Mesothelial cell of epicardium (in vitro differentiated cells): ENCODE measurements at regions not wholly inside any gene's neighbourhood (a gene's known extent, or its start where the extent isn't known, plus 50 kb on each side); places are given as distances from the start of the nearest gene placed in this dataset.

ENCODE experiments used
- DNase-seq, 2 experiments: peaks; one replicate each; pipeline ENCODE4 v3.0.0; 2021; ENCODE audit warnings: low spot score in 2 of 2; ENCODE audit not compliant: unreplicated experiment in 2 of 2
- H3K27ac Mint-ChIP-seq: 2 replicates; pipeline ENCODE4 v1.8.0; 2021; ENCODE audit warnings: mixed read lengths
- H3K27me3 Mint-ChIP-seq: 2 replicates; pipeline ENCODE4 v1.8.0; 2021; ENCODE audit warnings: low read depth, mixed read lengths
- H3K36me3 Mint-ChIP-seq: 2 replicates; pipeline ENCODE4 v1.8.0; 2021; ENCODE audit warnings: mixed read lengths
- H3K4me1 Mint-ChIP-seq: 2 replicates; pipeline ENCODE4 v1.8.0; 2021; ENCODE audit warnings: mixed read lengths
- H3K4me3 Mint-ChIP-seq: 2 replicates; pipeline ENCODE4 v1.8.0; 2021; ENCODE audit warnings: mild to moderate bottlenecking, moderate library complexity, mixed read lengths
- H3K9me3 Mint-ChIP-seq: 2 replicates; pipeline ENCODE4 v1.8.0; 2021; ENCODE audit warnings: mixed read lengths
- TF ChIP-seq, protein P1 (sequence below): fragments of 200-600 bp; sonication (generic); IDR thresholded peaks from one replicate; pipeline ENCODE4 v1.5.0; 2021; ENCODE audit warnings: antibody characterized with exemption; ENCODE audit not compliant: unreplicated experiment

DNA sequence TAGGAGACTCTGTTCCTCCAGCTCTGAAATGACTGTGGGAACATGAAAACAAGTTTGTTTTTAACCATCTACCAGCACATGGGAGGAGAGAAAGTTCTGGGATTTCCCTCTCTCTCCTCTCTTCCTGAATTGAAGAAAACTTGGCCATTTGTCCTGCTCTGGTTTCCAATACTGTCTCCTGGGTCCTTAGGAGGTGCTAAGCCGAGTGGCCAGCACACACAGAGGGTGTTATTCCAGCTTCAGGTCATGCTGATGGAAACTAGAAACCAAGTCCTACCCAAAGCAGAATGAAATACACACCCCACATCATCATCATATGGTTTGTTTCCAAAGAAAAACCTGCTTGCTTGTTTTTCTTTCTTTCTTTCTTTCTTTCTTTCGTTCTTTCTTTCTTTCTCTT is 172.7 kb downstream of the RPLP1 start:
- TF ChIP-seq, protein P1, sequence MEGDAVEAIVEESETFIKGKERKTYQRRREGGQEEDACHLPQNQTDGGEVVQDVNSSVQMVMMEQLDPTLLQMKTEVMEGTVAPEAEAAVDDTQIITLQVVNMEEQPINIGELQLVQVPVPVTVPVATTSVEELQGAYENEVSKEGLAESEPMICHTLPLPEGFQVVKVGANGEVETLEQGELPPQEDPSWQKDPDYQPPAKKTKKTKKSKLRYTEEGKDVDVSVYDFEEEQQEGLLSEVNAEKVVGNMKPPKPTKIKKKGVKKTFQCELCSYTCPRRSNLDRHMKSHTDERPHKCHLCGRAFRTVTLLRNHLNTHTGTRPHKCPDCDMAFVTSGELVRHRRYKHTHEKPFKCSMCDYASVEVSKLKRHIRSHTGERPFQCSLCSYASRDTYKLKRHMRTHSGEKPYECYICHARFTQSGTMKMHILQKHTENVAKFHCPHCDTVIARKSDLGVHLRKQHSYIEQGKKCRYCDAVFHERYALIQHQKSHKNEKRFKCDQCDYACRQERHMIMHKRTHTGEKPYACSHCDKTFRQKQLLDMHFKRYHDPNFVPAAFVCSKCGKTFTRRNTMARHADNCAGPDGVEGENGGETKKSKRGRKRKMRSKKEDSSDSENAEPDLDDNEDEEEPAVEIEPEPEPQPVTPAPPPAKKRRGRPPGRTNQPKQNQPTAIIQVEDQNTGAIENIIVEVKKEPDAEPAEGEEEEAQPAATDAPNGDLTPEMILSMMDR: no peak
- H3K36me3 Mint-ChIP-seq: no peaks in the 10 kb centered on the region
- no peak overlapping the region for H3K4me3 Mint-ChIP-seq
- DNase-seq: no peak
- no peak overlapping the region for H3K27ac Mint-ChIP-seq
- H3K9me3 Mint-ChIP-seq: peaks cover 18% of the 10 kb centered on the region
- peaks cover 74% of the 10 kb centered on the region for H3K27me3 Mint-ChIP-seq
- H3K4me1 Mint-ChIP-seq: no peaks in the 10 kb centered on the region

DNA sequence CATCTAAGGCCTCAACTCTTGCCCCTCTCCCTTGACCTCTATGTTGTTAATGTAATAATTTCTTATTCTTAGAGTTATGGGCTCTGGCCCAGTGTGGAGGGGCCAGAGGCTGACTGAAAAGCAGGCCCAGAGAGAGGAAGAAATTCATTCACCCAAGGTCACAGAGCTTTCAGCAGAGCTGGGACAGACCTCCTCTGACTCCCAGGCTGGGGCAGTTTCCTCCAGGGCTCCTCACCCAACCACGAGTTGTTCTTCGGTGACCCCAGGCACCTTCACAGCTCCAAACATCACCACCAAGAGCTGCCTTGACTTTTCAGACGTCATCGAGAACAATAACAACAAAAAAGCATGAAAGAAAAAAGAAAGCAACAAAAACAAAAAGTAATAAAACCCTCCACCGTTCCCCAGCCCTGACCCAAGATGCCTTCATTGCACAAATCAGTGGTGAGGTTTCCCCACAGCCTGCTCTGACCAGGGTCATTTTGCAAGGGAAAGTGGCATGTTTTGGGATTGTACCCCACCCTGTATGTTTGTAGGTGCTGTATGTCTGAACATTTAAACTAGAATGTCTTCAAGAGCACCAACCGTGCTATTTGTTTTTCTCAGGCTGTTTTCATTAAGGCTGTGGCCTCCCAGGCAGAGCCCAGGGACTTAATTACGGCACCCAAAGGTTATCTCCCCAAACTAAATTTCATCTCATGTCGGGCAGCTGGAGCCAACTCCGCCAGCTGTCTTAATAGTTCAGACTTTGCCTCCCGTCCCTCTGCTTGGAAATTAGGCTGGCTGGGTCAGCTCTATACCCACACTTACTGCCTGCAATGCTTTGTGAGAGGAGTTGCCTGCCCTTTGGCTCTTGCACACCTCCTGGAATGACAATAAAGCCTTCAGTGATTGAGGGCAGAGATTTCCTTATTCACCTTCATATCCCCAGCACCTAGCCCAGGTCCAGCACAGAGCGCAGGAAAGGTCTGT is 173.8 kb downstream of the RPLP1 start:
- TF ChIP-seq, protein P1: no peak
- Mint-ChIP-seq H3K9me3 (peaks cover 13% of the 10 kb centered on the region), H3K27ac (no peak overlapping the region), H3K4me3 (no peak overlapping the region), H3K36me3 (no peaks in the 10 kb centered on the region), H3K27me3 (peaks cover 79% of the 10 kb centered on the region), H3K4me1 (no peaks in the 10 kb centered on the region)
- DNase-seq: no peak

DNA sequence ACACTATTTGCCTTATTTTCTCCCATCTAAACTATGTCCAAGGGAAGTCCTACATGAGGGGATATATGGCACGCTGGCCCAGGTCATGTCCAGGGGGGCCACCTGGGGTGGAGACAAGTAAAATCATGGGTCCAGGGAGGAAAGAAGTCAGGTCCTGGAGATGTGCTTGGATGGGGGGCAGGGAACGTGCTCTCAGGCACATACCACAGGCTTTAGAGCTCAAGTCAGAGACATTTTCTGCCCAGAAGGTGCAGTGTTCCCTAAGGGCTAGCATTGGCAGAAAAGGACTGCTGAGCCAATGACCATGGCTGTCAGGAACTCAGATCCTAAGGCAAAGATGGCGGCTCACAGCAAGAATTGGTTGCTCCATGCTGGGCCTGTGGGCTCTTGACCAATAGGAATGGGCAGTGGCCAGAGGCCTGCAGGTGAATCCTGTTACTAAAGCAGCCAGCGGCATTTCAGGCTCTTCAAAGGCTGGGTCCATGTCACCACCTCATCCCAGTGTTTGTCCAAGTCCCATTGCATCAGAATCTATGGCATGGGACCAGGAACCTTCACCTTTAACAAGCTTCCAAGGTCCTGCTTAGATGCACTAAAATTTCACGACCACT is 175.0 kb downstream of the RPLP1 start:
- no peak for DNase-seq
- TF ChIP-seq, protein P1: no peak
- Mint-ChIP-seq H3K27ac (no peak overlapping the region), H3K27me3 (peaks cover 92% of the 10 kb centered on the region), H3K36me3 (no peaks in the 10 kb centered on the region), H3K4me3 (no peak overlapping the region), H3K9me3 (peaks cover 8% of the 10 kb centered on the region), H3K4me1 (no peaks in the 10 kb centered on the region)

DNA sequence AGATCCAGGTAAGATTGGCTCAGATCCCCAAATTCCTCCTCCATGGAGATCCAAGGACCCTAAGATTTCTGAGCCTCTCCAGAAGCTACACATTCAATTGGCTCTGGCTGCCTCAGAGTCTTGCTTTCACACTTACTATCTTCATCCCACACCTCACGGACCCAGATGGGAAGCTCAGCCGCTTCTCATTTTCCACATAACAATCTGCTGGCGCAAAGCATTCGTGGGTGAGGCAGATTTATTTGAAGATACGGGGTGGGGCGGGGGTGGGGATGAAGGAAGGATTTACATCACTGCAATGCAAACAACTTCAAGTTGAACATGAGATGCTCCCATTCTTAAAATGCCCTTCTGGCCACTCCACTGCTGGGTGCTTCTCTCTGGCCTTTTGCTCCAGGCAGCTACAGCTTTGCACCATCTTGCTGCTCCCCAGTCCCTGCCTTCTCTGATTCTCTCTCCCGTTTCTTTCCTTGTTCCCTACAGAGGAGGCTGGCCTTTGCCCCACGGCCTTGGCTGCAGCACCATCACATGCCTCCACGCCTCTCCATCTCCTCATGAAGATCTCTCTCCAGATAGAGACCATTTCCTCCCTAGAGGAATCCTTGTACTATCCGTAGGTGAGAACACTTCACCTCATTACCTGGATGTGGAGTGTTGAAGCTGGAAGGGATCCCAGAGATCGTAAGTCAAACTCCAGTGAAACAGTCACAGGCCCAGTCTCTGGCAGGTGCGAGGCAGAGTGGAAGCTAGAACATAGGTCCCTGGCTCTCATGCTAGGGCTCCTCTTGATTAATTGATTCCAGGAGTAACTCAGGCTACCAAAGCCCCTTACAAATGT is 175.9 kb downstream of the RPLP1 start:
- no peak overlapping the region for H3K27ac Mint-ChIP-seq
- no peaks in the 10 kb centered on the region for H3K36me3 Mint-ChIP-seq
- no peak for DNase-seq
- H3K4me1 Mint-ChIP-seq: no peaks in the 10 kb centered on the region
- H3K9me3 Mint-ChIP-seq: peaks cover 2% of the 10 kb centered on the region
- H3K4me3 Mint-ChIP-seq: no peak overlapping the region
- H3K27me3 Mint-ChIP-seq: peaks cover 93% of the 10 kb centered on the region
- TF ChIP-seq, protein P1: no peak

DNA sequence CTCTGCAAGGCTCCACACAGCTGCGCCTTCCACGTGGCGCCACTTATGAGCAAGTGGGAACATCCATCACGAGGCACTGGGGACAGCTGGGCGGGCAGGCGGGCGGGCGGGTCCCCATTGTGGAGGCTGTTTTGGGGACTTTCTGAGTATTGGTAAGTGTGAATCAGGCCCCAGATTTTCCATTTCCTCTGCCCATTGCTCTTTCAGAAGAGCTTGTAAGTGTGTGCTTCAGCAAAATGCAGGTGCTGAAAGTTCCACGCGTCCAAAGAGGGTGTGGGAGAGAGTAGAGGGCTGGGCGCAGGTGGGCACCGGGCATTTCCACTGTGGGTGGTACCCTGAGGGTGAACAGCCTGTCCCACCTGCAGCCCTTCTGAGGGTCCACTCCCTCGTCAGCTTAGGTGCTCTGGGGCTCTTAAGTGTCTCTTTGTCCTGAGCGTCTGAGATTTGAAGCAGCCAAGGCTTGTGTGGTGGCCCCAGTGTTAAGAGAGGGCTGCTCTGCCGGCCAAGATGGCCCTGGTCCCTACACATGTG is 177.1 kb downstream of the RPLP1 start:
- Mint-ChIP-seq H3K9me3 (no peaks in the 10 kb centered on the region), H3K4me1 (no peaks in the 10 kb centered on the region), H3K27ac (no peak overlapping the region), H3K27me3 (peaks cover 88% of the 10 kb centered on the region), H3K4me3 (no peak overlapping the region), H3K36me3 (no peaks in the 10 kb centered on the region)
- no peak for DNase-seq
- TF ChIP-seq, protein P1: no peak
